ENCODE measurements at regions not wholly inside any gene's neighbourhood (a gene's known extent, or its start where the extent isn't known, plus 50 kb on each side); places are given as distances from the start of the nearest gene placed in this dataset.

DNA sequence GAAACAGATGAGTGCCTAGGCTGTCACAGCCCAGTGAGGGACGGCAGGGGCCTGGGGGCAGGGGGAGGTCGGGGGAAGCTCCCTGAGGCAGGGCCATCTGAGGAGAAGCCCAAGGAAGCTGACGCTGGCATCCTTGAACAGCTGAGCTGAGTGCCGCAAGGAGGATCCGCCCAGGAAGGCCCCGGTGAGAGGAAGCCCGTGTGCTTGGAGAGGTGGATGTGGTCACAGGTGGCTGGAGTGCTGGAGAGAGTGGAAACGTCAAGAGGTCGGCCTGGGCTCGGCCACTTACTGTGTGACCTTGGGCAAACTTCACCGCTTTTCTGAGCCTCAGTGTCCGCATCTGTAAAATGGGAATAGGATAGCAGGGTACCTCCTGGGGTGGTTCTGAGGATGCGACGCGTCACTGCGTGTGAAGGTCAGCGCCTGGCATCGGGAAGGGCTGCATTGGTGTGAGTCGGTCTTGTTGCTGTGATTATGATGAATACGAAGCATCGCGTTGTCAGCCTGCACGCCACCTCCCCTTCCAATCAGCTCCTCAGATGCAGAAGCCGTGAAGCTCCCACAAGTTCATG is 116.1 kb upstream of the PTPN1 start:
- no peak for TF ChIP-seq EZH2 (IDR thresholded peaks at IDR 0.05; ENCODE audit: low read depth)
- TF ChIP-seq, protein P1, sequence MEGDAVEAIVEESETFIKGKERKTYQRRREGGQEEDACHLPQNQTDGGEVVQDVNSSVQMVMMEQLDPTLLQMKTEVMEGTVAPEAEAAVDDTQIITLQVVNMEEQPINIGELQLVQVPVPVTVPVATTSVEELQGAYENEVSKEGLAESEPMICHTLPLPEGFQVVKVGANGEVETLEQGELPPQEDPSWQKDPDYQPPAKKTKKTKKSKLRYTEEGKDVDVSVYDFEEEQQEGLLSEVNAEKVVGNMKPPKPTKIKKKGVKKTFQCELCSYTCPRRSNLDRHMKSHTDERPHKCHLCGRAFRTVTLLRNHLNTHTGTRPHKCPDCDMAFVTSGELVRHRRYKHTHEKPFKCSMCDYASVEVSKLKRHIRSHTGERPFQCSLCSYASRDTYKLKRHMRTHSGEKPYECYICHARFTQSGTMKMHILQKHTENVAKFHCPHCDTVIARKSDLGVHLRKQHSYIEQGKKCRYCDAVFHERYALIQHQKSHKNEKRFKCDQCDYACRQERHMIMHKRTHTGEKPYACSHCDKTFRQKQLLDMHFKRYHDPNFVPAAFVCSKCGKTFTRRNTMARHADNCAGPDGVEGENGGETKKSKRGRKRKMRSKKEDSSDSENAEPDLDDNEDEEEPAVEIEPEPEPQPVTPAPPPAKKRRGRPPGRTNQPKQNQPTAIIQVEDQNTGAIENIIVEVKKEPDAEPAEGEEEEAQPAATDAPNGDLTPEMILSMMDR (conservative IDR thresholded peaks at IDR 0.05), result no peak

Measured in PC-9 (cell line).